K562 (cell line): ENCODE measurements at regions not wholly inside any gene's neighbourhood (a gene's known extent, or its start where the extent isn't known, plus 50 kb on each side); places are given as distances from the start of the nearest gene placed in this dataset.

ENCODE experiments used
- EWSR1 ChIP-seq: fragments of 450-650 bp; IDR thresholded peaks from 2 replicates; pipeline ENCODE4 v1.6.1; 2018; ENCODE audit warnings: borderline replicate concordance, mild to moderate bottlenecking, low read depth, moderate library complexity; ENCODE audit not compliant: partially characterized antibody
- HDAC1 ChIP-seq, 2 experiments: fragments of 450-650 bp; IDR thresholded peaks; 2 replicates each; pipeline ENCODE4 v1.6.1; 2016 to 2017; ENCODE audit warnings: inconsistent platforms in 1 of 2, mild to moderate bottlenecking in 1 of 2, moderate library complexity in 1 of 2
- JUN ChIP-seq, 2 experiments: sonication (generic) in 1 of 2; formaldehyde crosslinking in 1 of 2; IDR thresholded peaks; 2 replicates each; pipeline versions ENCODE4 v1.6.1 to v1.8.0; 2012 to 2022; ENCODE audit warnings: borderline replicate concordance in 2 of 2, mild to moderate bottlenecking in 2 of 2, improper control_type of control experiment in 1 of 2, low read depth in 1 of 2, low read length in 1 of 2, missing genetic modification reagents in 1 of 2
- MAFK ChIP-seq: IDR thresholded peaks from 2 replicates; pipeline ENCODE4 v1.6.1; 2011; ENCODE audit warnings: low read length, improper control_type of control experiment
- TAF1 ChIP-seq: IDR thresholded peaks from 2 replicates; pipeline ENCODE4 v1.6.1; 2011; ENCODE audit warnings: mild to moderate bottlenecking, low read length, moderate library complexity; ENCODE audit not compliant: insufficient read depth, control insufficient read depth, severe bottlenecking; ENCODE audit errors: extremely low read depth
- ZFP36 ChIP-seq: fragments of 150-350 bp; IDR thresholded peaks from 2 replicates; pipeline ENCODE4 v1.6.1; 2018; ENCODE audit warnings: low read length, low read depth; ENCODE audit not compliant: partially characterized antibody
- ZNF324 ChIP-seq: fragments of 250-450 bp; sonication (Bioruptor Pico); IDR thresholded peaks from 2 replicates; pipeline ENCODE4 v1.4.0; 2020; ENCODE audit warnings: mild to moderate bottlenecking
- TF ChIP-seq, protein P1 (sequence below): sonication (generic); formaldehyde crosslinking; IDR thresholded peaks from 2 replicates; pipeline ENCODE4 v1.8.1; 2023; ENCODE audit warnings: mild to moderate bottlenecking, missing genetic modification reagents

DNA sequence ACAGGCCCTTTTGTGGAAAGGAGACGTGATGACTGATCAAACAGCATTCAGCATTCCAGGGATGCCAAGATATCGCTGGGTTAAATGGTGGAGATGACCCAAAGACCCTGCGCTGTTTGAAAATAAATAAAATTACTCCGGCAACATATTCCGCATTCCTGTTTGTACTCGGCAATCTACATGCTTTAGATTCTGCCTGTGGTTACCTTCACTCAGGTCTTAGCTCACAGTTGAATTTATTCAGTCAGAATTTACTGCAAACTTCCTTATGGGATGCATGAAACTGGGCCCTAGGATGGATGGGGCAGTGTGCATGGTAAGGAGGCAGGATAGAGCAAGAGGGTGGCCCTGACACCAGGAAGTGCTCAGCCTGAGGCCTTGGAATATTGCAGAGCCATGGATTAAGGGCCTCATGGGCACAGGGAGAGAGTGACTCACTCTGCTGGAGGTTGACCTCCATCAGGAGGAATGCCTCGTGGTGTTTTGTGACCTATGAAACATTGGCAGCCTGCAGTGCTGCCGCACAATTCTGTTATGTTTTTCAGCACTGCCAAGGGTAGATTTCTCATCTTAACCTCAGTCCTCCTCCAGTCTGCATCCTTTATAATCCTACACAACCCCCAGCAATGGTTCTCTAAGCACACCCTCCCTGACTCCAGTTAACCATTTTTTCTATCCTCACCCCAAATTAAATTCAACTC lies 321.4 kb downstream of the IRS1 start:
- TF ChIP-seq EWSR1 (no peak), JUN (IDR thresholded peaks at IDR 0.05; ENCODE audit: borderline replicate concordance, low read depth, low read length) (no peak), JUN (CRISPR knock-in tag; IDR thresholded peaks at IDR 0.05; ENCODE audit: borderline replicate concordance) (no peak), ZNF324 (CRISPR knock-in tag) (no peak), TAF1 (no peak), HDAC1 (IDR thresholded peaks at IDR 0.05) (no peak), ZFP36 (no peak), MAFK (no peak)
- TF ChIP-seq, protein P1, sequence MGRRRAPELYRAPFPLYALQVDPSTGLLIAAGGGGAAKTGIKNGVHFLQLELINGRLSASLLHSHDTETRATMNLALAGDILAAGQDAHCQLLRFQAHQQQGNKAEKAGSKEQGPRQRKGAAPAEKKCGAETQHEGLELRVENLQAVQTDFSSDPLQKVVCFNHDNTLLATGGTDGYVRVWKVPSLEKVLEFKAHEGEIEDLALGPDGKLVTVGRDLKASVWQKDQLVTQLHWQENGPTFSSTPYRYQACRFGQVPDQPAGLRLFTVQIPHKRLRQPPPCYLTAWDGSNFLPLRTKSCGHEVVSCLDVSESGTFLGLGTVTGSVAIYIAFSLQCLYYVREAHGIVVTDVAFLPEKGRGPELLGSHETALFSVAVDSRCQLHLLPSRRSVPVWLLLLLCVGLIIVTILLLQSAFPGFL (CRISPR knock-in tag), result no peak
